NCI-H526 treated with DMSO at 0.1 percent for 48 hours (cell line): ENCODE measurements at regions not wholly inside any gene's neighbourhood (a gene's known extent, or its start where the extent isn't known, plus 50 kb on each side); places are given as distances from the start of the nearest gene placed in this dataset.

ENCODE experiments used
- DNase-seq: peaks from one replicate; lab custom pipeline; 2025; lab: John Stamatoyannopoulos, UW

DNA sequence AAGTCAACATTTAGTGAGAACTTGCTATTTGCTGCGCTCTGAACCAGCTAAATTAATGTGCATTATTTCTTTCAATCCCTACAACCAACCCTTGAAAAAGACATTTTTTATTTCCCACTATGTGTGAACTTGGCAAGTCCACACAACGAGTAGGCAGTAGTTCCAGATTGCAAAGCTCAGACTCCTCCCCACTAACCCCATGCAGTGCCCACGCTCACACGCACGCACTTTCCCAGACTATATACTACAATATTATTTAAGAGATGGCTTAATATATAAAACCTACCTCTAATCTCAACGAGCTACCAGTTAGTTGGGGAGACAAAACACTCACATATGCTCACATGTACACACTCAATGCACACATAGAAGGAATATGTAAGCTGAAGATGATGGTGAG, 671.2 kb downstream of the LMO4 start:
- no peak for DNase-seq

DNA sequence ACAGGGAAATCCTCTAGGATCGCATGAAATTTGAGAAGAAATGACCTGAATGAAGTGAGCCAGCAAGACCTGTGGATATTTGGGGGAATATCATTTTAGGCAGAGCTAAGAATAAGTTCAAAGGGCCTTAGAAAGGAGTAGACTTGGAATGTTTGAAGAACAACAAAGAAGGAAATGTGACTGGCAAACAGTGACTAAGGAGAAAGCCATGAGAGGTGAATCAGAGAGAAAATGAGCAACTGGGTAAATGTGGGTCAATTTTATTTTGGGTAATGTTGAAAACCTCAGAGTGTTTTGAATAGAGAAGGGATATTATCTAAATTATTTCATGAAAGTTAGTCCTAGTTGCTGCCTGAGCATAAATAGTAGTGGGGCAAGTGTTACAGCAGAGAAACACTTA, 672.8 kb downstream of the LMO4 start:
- no peak for DNase-seq

DNA sequence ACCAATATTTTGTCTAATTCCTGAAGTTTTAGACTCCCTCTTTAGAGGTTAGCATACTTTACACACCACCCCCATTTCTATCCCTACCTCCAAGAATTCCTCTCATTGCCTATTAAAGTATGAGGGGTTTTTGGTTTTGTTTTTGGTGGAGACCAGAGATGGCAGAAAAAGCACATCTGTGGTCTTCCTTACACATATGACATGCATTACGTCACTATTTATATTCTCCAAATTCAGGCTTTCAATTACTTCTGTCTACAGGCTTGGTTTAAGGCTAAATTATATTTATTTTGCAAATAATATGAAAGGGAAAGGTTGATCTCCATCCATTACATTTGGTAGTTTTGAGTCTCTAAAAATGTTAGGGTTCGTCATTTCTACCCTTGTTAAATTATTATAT, 674.6 kb downstream of the LMO4 start:
- no peak for DNase-seq

DNA sequence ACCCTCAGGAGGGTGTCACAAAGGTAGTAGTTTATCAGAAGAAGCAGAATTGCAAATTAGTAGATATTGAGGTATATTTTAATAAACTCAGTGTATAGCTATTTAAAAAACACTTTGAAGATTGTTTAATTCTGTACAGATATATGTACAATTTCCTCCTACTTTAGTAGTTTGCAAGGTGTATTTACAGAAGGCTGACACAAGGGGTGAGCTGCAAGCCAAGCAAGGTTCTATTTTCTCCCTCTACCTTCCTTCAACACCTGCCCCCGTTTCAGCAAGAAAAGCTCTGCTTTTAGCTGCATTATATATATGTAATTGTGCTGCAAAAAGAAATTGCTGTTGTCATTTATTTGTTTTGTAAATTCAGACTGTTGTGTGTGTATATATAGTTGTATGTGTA, 674.2 kb upstream of the PKN2 start:
- DNase-seq = no peak

DNA sequence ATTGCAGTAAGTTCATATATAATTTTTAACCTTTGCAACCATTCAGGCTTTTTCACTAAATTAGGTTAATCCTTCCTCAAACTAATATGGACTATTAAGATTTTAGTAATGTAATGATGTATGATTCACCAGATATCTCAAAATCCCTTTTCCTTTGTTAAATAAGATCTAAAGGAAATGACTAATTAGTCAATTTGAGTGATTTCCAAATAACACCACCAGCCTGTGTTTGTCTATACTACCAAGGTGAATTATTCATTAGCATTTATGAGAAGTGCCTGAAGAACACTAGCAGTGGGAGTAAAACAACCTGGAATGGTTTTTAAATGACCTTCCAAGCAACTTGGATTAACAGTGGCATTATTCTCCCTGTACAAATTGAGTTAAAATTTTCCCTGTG, 670.6 kb upstream of the PKN2 start:
- no peak for DNase-seq

DNA sequence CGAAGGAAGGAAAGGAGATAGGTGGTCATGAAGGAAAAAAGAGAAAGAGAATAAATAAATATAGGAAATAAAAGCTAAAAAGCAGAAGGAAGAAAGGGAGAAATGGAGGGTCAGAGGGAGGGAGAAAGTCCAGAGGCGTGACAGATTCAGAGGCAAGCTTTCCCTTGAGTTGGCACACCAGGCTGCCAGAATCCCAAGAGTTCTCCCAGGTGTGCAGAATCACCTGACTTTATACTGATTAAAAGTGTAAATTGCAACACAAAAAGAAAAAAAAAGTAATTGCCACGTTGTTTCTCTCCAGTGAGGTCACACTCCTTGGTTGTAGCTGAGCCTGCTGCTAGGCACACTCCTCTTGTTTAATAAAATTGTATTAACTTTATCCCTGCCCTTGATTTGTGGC, 669.9 kb upstream of the PKN2 start:
- DNase-seq = no peak

DNA sequence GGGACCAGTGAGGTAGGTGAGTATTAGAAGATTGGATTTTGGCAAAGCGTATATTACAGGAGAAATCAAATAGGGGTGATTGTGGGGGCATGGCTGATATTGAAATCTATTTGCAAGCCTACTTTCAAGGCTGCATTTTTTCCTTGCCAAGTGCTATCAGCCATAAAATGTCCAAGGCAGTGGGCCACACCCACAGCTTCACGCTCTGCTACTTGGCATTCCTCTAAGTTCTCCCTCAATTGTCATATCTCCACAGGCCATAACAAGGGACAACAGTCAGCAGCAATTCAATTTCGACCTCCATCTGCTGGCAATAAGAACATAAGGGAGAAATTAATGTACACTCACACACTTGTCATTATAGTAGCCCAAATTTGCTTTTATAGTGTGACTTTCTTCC, 667.1 kb upstream of the PKN2 start:
- no peak for DNase-seq

DNA sequence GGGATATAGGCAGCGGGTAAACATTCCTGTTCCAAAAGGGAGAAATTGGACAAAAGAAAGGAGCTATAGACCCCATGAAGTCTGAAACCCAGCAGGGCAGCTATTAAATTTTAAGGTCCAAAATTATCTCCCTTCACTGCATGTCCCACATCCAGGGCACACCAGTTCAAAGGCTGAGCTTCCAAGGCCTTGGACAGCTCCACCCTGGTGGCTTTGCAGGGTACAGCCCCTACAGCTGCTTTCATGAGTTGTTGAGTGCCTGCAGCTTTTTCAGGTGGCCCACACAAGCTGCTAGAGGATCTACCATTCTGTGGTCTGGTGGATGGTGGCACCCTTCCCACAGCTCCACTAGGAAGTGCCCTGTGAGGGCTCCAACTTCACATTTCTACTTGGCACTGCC, 662.5 kb upstream of the PKN2 start:
- DNase-seq = no peak

DNA sequence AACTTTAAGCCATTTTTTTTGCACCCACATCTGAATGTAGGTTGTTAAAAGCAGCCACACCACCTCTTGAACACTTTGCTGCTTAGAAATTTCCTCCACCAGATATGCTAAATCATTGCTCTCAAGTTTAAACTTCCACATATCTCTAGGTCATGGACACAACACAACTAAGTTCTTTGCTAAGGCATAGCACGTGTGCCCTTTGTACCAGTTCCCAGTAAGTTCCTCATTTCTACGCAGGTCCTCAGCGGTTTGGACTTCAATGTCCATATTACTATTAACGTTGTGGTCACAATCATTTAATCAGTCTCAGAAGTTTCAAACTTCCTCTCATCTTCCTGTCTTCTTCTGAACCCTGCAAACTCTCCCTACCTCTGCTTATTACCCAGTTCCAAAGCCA, 661.6 kb upstream of the PKN2 start:
- no peak for DNase-seq

DNA sequence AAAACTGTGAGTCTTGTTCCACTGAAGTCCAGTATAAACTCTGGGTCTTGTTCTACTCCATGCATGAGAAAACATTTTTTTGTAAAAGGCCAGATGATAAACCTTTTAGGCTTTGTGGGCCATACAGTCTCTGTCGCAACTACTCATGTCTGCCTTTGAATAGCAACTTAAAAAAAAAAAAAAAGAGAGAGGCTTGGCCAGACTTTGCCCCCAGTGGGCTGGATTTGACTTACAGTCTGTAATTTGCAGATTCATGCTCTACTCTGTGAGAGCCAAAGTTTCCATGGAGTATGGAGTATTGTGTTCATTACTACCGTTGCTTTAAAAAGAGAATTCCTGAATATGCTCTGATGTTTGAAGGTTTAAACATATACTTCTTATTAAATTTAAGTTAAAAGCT, 654.9 kb upstream of the PKN2 start:
- DNase-seq = no peak

DNA sequence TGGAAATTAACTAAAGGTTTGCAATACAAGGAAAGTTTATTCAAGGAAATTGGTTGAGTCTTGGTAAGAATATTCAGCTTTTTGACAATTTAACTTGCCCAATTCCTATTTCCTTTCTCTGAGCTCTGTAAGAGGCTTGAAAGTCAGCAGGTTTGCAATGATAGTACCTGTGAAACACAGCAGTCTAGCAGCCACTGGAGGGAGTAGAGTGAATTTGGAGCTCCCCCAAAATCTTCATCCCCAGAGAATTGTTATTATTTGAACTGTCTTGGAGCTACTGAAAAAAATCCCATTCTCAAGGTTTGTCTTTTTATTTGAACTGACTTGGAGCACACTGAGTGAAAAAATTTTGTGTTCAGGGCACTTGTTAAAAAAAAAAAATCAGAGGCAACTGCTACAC, 654.2 kb upstream of the PKN2 start:
- DNase-seq = no peak

DNA sequence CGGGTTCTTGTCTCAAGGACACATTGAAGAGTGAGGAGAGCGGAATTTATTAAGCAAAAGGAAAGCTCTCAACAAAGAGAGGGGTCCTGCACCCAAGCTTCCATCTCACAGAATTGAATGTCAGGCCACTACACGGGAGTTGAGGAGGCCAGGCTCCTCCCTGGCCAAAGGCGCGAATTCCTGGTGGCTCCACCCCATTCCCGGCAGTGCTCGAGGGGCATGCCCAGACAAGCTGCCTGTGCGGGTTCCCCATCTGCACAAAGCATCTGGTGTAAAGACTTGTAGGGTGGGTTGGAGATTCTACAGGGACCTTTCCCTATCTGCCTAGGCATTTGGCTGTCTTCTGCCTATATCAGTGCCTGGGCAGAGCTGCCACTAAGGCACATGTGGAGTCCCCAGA, 648.5 kb upstream of the PKN2 start:
- DNase-seq = no peak

DNA sequence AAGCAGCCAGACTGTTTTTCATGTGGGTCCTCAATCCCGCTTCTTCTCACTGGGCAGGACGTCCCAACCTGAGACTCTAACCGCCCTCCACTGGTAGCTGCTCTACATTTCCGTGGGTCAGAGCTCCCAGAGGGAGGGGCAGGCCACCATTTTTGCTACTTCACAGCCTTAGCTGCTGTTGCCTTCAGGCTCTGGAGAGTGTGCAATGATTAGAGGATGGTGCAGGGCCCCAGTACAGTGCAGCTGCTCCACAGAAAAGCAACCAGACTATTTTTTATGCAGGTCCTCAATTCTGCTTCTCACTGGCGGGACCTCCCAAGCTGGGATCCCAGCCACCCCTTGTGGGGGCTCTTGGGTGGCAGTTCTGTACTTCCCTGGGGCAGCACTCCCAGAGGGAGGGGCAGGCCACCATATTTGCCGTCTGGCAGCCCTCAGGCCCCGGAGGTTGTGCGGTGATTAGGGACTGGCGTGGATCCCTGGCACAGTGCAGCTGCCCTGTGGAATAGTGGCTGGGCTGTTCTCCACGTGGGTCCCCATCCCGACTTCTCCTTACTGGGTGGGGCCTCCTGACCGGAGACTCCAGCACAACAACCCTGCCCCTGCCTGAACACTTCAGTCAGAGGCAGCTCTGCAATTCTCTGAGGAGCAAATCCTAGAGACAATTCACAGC, 647.6 kb upstream of the PKN2 start:
- no peak for DNase-seq

DNA sequence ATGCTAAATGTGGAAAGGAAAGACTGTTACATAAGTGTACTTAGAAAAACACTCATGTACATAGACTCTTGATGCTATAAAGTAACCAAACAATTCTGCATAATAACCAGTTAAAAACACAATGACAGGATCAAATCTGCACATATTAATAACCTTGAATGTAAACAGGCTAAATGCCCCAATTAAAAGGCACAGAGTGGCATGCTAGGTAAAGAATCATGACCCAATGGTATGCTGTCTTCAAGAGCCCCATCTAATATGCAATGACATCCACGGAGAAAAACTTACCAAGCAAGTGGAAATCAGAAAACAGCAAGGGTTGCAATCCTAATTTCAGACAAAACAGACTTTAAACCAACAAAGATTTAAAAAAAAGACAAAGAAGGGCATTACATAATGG, 644.8 kb upstream of the PKN2 start:
- no peak for DNase-seq

DNA sequence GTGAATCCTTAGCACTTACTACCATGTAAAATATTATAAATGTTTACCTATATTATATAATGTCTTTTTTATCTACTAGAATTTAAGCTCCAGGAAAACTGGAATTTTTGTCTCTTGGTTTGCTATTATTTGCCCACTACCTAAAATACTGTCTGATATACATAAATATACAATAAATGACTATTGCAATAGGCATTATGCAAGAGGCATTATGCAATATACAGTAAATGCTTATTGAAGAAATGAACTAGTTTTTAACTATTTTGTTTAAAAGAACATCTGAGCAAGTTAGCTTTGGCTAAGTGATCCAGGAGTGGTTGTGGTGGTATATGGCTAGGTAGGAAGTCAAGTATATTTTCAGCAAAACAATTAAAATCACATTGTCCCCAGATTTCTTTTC, 640.2 kb upstream of the PKN2 start:
- no peak for DNase-seq

DNA sequence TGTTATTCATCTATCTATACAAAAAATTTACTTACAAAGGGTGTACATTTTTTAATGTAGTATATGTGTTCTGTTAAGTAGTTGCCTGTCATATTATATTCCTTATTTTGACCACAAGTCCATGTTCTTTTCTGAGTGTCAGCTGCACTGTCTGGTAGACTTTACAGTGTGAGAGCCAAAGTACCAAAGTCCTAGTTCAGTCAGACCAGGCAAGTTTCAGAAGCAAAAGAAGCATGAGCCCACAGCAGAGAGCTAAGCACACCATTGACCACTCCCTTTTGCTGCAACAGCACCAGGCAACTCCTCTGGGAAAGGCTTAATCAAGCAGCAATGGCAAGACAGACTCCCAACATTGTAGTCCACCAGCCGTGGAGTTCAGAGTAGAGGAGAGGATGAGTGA, 631.9 kb upstream of the PKN2 start:
- DNase-seq = no peak

DNA sequence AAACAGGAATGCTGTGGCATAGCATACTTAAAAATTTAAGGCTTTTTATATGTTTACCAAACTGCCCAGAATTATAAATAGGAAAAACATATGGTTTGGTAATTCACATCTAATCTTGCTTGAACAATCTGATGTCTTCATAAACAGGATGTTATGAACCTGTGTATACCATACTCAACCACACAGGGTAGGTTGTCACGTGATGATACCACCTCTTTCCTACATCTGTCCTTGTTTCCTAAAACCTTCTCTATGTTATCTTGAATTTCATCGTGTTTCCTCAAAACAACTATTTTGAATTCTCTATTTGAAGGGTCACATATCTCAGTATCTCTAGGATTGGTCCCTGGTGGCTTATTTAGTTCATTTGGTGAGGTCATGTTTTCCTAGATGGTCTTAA, 631.0 kb upstream of the PKN2 start:
- DNase-seq = no peak

DNA sequence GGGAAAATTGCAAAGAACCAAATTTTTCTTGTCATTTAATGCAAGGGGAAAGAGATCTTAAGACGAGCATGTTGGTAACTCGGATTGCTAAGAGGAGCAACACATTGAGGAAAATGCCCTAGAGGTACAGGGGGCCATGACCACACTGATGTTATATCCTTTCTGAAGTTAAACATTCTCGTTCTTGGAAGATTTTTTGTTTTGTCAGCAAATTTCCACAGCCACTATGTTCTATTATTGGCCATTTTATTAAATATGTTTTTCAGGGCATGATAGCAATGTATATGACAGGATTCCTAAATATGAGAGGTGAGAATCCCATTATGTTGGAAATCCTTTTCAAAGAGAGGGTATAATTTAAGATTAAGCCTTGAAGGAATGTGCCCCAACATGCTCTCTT, 627.2 kb upstream of the PKN2 start:
- DNase-seq = no peak

DNA sequence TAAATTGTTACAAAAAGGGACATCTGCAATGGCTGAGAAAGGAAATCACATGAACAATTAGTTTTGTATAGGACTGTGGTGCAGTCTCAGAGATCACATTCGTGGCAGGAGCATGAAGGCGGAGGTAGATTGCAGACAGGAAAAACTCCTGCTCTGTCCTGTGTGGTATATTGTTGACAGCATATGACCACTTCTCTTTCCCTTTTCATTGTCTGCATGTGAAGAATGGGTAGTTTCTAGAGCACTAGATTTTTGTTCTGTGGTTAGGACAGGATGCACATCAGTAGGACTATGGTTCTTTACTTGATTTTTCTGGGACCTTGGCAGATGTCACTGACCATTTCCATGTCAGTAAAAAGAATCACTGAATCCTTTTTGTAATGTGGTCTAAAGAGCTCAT, 625.9 kb upstream of the PKN2 start:
- DNase-seq = no peak

DNA sequence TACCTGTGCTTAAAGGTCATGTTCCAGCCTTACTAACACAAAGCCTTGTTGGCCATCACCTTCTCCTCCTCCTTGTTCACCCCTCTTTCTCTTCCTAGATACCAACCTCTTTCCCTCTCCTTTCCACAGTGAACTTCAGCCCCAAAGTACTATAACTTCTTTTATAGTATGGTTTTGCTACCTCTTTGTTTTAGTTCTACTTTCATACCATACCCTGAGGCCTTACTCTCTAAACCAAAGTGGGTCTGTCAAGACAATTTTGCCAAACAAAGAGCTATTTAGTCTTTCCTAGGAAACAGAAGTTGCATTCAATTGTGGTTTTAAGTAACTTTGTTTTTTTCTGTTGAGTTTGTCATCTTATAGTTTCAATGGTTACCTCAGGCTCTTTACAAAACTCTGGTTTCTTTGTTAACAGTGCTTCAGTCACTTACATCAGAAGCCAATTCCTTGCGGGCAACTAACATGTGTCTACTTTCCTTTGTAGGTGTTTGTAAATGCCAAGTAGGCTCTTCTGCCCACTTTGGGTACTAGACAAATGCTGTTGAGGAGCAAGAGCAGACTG, 623.9 kb upstream of the PKN2 start:
- no peak for DNase-seq

DNA sequence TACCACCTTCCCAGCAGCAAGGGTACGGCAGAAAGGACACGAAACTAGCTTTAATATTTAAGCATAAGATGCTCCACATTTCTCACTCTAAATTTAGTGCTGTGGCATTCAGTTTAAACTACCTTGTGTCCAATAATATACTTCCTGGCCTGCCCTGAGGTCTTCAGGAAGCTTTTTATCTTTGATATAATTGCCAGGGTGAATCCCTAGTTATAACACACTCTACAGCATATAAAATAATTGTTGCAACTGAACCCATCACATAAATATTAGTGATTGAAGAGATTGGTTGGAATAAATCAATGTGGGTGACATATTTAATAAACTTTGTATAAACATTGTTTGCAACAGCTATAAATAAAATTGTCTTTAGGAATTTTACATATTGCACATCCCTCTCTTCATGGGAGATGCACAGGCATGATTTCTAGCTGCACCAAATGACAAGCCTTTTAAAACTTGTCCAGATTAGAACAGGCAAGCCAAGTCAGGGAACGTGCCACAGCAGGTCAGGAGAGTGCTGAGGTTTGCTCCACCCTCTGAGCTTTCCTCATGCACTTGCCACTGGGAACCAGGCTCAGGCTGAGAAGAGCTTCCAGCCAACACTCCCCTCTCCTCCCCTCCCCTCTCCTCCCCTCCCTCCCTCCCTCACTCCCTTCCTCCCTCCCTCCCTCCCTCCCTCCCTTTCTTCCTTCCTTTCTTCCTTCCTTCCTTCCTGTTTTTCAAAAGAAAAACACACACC, 623.2 kb upstream of the PKN2 start:
- DNase-seq = no peak

DNA sequence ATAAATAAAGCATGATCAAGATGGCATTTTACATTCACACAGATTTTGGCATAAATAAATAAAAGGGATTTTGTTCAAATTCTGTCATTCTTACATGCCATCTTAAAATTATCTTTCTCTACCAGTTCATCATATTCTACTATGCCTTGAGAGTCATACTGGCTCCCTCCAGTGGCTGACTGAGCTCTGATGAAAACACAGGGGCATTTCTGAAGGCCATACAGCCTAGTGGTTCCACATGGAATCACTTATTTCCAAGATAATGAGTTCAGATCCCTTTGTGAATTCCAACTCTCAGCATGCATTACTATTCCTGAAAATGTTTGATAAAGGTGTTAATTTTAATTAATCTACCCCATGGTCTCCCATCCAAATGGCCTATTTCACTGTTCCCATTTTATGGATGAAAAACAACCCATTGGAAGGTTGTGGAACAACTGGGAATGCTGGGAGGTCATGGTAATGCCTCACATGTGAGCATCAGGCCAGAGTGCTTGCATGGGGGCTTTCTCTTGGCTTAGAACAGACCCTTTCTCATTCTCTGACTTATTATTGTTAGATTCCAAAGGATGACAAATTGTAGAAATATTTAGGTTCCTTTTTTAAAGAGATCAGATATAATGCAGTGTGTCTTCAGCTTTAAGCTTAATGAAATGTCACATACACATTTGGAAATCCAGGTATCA, 622.4 kb upstream of the PKN2 start:
- DNase-seq = peak; percentile 20

DNA sequence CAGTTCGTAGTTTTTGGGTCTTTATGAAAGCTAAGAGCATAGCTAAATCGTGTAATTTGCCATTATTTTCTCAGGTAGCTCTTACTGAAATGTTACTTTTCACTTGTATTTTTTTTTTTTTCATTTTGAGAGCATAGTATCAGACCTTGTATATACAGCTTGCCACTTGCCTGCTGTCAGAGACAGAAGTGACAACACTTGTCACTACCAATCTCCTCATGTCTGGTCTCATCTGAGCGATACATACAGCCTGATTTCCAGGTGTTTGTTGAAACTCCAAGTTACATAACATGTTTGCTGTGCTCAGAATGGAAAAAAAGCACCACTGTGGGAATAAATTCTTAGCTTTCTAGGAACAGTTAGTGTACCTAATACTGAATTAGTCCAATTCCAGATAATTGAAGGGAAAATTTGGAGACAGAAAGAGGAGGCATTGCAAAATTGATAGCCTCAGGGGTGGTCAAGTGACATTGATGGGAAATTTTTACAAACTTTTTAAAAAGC, 621.4 kb upstream of the PKN2 start:
- no peak for DNase-seq
